Mammary epithelial cell (primary cell): ENCODE measurements at regions not wholly inside any gene's neighbourhood (a gene's known extent, or its start where the extent isn't known, plus 50 kb on each side); places are given as distances from the start of the nearest gene placed in this dataset.

Experiments used
- EZH2 ChIP-seq: IDR thresholded peaks from 2 replicates; pipeline ENCODE4 v1.6.1; 2012; ENCODE audit warnings: low read length, inconsistent platforms, borderline replicate concordance
- TF ChIP-seq, protein P1 (sequence below), 2 donors: IDR thresholded peaks in 1 of 2; conservative IDR thresholded peaks in 1 of 2; 2 replicates each; pipeline ENCODE4 v1.5.1; 2011 to 2012; ENCODE audit warnings: inconsistent platforms in 2 of 2, low read length in 2 of 2, mild to moderate bottlenecking in 2 of 2, control low read depth in 1 of 2, low read depth in 1 of 2; ENCODE audit not compliant: insufficient read depth in 1 of 2; ENCODE audit errors: extremely low read depth in 1 of 2

DNA sequence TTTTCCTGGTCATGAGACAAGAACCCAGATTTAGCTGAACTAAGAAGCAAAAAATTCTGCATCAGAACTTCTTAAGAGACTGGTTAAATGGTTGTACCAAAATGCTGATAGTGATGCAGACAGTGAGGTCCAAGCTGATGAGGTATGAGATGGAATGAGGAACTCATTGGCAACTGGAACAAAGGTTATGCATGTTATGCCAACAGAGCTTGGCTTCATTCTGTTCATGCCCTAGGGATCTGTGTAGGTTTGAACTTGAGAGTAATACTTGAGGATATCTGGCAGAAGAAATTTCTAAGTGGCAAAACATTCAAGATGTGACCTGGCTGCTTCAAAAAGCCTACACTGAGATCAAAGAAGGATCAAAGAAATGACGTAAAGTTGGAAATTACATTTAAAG is 398.0 kb downstream of the FSCB start:
- TF ChIP-seq, protein P1, sequence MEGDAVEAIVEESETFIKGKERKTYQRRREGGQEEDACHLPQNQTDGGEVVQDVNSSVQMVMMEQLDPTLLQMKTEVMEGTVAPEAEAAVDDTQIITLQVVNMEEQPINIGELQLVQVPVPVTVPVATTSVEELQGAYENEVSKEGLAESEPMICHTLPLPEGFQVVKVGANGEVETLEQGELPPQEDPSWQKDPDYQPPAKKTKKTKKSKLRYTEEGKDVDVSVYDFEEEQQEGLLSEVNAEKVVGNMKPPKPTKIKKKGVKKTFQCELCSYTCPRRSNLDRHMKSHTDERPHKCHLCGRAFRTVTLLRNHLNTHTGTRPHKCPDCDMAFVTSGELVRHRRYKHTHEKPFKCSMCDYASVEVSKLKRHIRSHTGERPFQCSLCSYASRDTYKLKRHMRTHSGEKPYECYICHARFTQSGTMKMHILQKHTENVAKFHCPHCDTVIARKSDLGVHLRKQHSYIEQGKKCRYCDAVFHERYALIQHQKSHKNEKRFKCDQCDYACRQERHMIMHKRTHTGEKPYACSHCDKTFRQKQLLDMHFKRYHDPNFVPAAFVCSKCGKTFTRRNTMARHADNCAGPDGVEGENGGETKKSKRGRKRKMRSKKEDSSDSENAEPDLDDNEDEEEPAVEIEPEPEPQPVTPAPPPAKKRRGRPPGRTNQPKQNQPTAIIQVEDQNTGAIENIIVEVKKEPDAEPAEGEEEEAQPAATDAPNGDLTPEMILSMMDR (conservative IDR thresholded peaks at IDR 0.05 in 1 of 2, IDR thresholded peaks at IDR 0.05 in 1 of 2; ENCODE audit: extremely low read depth in 1 of 2, insufficient read depth in 1 of 2, low read depth in 1 of 2, low read length in 2 of 2) = no peak
- TF ChIP-seq EZH2 = no peak
